22Rv1 (cell line): ENCODE measurements at regions not wholly inside any gene's neighbourhood (a gene's known extent, or its start where the extent isn't known, plus 50 kb on each side); places are given as distances from the start of the nearest gene placed in this dataset.

Experiments
- CTCF ChIP-seq: fragments of 450-650 bp; IDR thresholded peaks from 2 replicates; pipeline ENCODE4 v1.5.1; 2017; ENCODE audit warnings: mild to moderate bottlenecking
- ZFX ChIP-seq: fragments of 450-650 bp; IDR thresholded peaks from 2 replicates; pipeline ENCODE4 v1.6.1; 2017; ENCODE audit warnings: antibody characterized with exemption, borderline replicate concordance

- TF ChIP-seq CTCF (no peak), ZFX (no peak)
These were observed 136.3 kb downstream of the SPRY2 start for GRCh38 chr13:80204642-80205041.
